ENCODE measurements at regions not wholly inside any gene's neighbourhood (a gene's known extent, or its start where the extent isn't known, plus 50 kb on each side); places are given as distances from the start of the nearest gene placed in this dataset.

DNA sequence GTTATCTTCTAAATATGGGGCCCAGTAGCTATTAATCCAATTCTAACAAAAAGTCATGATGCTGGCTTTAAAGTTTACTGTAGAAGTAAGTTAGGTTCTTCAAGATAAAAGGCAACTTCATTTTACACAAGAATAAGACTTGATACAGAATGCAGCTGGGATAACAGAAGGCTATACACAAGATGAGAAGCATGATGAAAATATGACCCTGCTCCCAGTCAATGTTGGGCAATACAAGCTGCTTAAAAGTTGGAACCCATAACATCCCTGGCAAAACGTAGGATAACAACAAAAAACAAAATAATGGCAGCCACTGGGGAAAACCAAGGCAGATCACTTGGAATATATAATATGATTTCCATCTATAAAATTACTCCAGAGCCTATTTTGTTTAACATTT is 87.6 kb upstream of the RSPO3 start:
- no peak overlapping the region for H3K4me3 ChIP-seq (ENCODE audit: control insufficient read depth, low read depth, low read length)
- TF ChIP-seq, protein P1, sequence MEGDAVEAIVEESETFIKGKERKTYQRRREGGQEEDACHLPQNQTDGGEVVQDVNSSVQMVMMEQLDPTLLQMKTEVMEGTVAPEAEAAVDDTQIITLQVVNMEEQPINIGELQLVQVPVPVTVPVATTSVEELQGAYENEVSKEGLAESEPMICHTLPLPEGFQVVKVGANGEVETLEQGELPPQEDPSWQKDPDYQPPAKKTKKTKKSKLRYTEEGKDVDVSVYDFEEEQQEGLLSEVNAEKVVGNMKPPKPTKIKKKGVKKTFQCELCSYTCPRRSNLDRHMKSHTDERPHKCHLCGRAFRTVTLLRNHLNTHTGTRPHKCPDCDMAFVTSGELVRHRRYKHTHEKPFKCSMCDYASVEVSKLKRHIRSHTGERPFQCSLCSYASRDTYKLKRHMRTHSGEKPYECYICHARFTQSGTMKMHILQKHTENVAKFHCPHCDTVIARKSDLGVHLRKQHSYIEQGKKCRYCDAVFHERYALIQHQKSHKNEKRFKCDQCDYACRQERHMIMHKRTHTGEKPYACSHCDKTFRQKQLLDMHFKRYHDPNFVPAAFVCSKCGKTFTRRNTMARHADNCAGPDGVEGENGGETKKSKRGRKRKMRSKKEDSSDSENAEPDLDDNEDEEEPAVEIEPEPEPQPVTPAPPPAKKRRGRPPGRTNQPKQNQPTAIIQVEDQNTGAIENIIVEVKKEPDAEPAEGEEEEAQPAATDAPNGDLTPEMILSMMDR (IDR thresholded peaks at IDR 0.05; ENCODE audit: control insufficient read depth, insufficient read depth, low read depth, low read length, missing control alignments) = no peak
- no peak for DNase-seq (ENCODE audit: low read depth)

DNA sequence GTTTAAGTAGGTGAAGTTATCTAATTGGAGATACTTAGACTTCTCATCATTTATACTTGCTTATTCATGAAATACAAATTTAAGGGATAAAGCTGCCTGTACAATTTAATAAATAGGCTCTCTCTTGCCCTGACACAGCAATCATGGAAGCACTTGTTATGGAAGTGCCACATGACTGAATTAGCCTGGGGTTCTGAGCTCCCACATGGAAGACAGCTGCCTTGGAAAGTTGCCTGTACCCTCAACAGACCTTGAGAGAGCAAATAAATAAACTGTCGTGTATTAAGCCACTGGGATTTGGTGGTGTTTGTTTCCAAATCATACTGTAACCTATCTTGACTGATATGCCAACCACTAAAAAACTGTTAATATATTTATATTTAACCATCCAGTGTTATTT is 87.0 kb upstream of the RSPO3 start:
- TF ChIP-seq, protein P1 (IDR thresholded peaks at IDR 0.05; ENCODE audit: control insufficient read depth, insufficient read depth, low read depth, low read length, missing control alignments) = no peak
- no peak overlapping the region for H3K4me3 ChIP-seq (ENCODE audit: control insufficient read depth, low read depth, low read length)
- no peak for DNase-seq (ENCODE audit: low read depth)

DNA sequence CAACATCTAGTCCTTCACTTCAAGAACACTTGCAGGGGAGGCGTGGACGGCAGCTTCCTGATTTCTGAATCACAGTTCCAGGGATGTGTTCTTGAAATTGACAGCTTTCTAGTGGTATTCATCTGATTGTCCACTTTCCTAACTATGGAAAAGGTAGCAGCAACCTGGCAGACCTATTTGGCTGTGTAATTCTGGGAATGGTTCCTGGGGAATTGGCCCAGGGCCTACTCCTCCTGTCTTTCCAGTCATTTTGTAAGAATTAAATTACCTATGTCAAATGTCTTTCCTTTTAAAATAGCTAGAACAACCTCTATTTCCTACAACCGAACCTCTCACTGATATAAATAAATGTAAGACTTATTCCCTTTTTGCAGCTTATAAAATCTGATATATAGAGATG is 85.5 kb upstream of the RSPO3 start:
- no peak overlapping the region for H3K4me3 ChIP-seq (ENCODE audit: control insufficient read depth, low read depth, low read length)
- no peak for DNase-seq (ENCODE audit: low read depth)
- TF ChIP-seq, protein P1 (IDR thresholded peaks at IDR 0.05; ENCODE audit: control insufficient read depth, insufficient read depth, low read depth, low read length, missing control alignments) = no peak

DNA sequence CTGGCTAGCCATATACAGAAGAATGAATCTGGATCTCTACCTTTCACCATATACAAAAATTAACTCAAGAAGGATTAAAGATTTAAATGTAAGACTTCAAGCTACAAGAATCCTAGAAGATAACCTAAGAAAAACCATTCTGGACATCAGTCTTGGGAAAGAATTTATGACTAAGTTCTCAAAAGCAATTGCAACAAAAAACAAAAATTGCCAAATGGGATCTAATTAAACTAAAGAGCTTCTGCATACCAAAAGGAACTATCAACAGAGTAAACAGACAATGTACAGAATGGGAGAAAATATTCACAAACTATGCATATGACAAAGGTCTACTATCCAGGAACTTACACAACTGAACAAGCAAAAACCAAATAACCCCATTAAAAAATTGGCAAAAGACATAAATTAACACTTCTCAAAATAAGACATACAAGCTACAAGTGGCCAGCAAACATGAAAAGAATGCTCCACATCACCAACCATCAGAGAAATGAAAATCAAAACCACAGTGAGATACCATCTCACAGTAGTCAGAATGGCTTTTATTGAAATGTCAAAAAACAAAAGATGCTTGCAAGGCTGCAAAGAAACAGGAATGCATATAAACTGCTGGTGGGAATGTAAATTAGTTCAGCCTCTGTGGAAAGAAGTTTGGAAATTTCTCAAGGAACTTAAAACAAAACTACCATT is 66.8 kb upstream of the RSPO3 start:
- no peak overlapping the region for H3K4me3 ChIP-seq (ENCODE audit: control insufficient read depth, low read depth, low read length)
- DNase-seq (ENCODE audit: low read depth) = peak; percentile 73
- TF ChIP-seq, protein P1 (IDR thresholded peaks at IDR 0.05; ENCODE audit: control insufficient read depth, insufficient read depth, low read depth, low read length, missing control alignments) = no peak

DNA sequence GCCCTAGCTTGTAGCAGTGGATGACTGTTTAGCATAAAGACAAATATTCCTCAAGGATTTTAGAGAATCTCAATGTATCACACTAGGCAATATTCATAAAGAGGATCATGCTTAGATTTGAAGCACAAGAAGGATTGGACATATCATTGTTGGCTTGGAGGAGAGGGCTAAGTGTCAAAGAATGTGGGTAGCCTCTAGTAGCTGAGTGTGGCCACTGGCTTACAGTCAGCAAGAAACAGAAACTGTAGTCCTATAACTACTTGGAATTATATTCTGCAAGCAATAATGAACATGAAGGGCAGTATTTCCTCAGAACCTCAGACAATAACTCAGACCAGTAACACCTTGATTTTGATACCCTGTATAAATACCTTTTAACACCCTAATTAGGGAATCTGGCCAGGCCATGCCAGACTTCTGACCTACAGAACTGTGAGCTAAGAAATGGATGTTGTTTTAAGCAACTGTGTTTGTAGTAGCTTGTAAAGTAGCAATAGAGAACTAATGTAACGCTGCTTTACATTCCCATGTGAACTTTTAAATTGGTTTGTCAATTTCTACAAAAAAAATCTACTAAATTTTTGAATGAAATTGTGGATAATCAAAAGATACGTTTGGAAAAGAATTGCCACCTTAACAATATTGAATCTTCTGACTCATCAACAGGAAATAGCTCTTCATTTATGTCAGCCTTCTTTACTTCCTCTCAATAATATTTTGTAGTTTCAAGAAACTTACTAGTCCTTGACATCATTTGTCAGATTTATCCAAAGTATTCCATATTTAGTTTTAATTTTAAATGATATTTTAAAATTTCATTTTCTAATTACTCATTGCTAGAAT is 65.2 kb upstream of the RSPO3 start:
- H3K4me3 ChIP-seq (ENCODE audit: control insufficient read depth, low read depth, low read length) = no peak overlapping the region
- TF ChIP-seq, protein P1 (IDR thresholded peaks at IDR 0.05; ENCODE audit: control insufficient read depth, insufficient read depth, low read depth, low read length, missing control alignments) = no peak
- DNase-seq (ENCODE audit: low read depth) = no peak

DNA sequence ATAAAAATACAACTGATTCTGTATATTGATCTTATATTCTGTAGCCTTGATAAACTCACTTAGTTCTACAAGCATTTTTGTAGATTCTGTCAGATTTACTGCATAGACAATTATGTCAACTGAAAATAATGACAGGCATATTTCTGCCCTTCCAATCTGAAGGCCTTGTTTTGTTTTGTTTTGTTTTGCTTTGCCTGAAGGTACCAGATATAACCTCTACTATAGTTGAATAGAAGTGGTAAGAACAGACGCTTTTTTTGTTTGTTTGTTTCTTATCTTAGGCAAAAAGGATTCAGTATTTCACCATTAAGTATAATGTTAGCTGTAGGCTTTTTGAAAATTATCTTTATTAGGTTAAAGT is 64.6 kb upstream of the RSPO3 start:
- H3K4me3 ChIP-seq (ENCODE audit: control insufficient read depth, low read depth, low read length) = no peak overlapping the region
- TF ChIP-seq, protein P1 (IDR thresholded peaks at IDR 0.05; ENCODE audit: control insufficient read depth, insufficient read depth, low read depth, low read length, missing control alignments) = no peak
- no peak for DNase-seq (ENCODE audit: low read depth)

All from AG09309 (cell line).